ENCODE measurements at regions not wholly inside any gene's neighbourhood (a gene's known extent, or its start where the extent isn't known, plus 50 kb on each side); places are given as distances from the start of the nearest gene placed in this dataset.

DNA sequence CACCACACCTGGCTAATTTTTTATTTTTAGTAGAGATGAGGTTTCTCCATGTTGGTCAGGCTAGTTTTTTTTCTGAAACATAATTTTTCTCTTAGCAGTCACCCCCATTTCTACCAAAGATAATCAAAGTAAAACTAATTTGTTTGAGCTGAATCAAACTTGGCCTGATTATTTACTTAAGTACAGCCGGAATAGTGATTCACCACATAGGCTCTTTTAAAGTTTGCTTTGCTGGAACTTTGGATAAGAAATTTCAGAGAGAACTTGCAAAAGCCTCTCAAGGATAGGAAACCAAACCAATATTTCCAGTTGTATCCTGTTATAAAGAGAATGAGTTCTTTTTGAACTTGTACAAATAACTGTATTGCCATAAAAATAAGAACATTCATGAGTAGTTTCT is 105.0 kb upstream of the SYNCRIP start:
- TF ChIP-seq, protein P1, sequence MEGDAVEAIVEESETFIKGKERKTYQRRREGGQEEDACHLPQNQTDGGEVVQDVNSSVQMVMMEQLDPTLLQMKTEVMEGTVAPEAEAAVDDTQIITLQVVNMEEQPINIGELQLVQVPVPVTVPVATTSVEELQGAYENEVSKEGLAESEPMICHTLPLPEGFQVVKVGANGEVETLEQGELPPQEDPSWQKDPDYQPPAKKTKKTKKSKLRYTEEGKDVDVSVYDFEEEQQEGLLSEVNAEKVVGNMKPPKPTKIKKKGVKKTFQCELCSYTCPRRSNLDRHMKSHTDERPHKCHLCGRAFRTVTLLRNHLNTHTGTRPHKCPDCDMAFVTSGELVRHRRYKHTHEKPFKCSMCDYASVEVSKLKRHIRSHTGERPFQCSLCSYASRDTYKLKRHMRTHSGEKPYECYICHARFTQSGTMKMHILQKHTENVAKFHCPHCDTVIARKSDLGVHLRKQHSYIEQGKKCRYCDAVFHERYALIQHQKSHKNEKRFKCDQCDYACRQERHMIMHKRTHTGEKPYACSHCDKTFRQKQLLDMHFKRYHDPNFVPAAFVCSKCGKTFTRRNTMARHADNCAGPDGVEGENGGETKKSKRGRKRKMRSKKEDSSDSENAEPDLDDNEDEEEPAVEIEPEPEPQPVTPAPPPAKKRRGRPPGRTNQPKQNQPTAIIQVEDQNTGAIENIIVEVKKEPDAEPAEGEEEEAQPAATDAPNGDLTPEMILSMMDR (conservative IDR thresholded peaks at IDR 0.05), result no peak
- H4K91ac ChIP-seq (ENCODE audit: insufficient read length, low read depth, low read length), result no peak overlapping the region
- no peak overlapping the region for H3K18ac ChIP-seq (ENCODE audit: insufficient read length, low read depth, low read length)
- no peak overlapping the region for H3K56ac ChIP-seq (ENCODE audit: insufficient read length, low read depth, low read length)
- peaks cover 2 to 7% of the 10 kb centered on the region in 2 experiments; a peak in 3 of 4 replicates for H3K4me1 Mint-ChIP-seq
- H3K4ac ChIP-seq (ENCODE audit: low read depth, low read length), result no peak overlapping the region
- H4K5ac ChIP-seq (ENCODE audit: insufficient read length, low read depth, low read length), result no peak overlapping the region
- H2AFZ ChIP-seq (ENCODE audit: low read length), result no peak overlapping the region
- no CpG with 5 or more reads among the region's 1 CpG for WGBS (ENCODE audit: extremely low coverage, insufficient read length, low lambda C conversion rate)
- DNase-seq, result no peak
- H3K27me3 Mint-ChIP-seq (ENCODE audit: low read depth), result no peaks in the 10 kb centered on the region
- peaks cover 17 to 18% of the 10 kb centered on the region in 2 experiments; a peak in 4 of 5 replicates for H3K9me3 Mint-ChIP-seq
- H3K27ac ChIP-seq (ENCODE audit: insufficient read length, low read depth, low read length), result no peak overlapping the region
- H3K9me3 ChIP-seq (ENCODE audit: control insufficient read depth, low read depth, low read length), result no peaks in the 10 kb centered on the region
- no peak overlapping the region for H3K27ac Mint-ChIP-seq
- H2BK15ac ChIP-seq (ENCODE audit: low read depth, low read length), result no peak overlapping the region
- no peaks in the 10 kb centered on the region for H3K23me2 ChIP-seq (ENCODE audit: insufficient read length, low read depth, low read length, poor library complexity, severe bottlenecking)
- no peaks in the 10 kb centered on the region for H3K79me2 ChIP-seq (ENCODE audit: insufficient read depth, low read length)
- H2BK120ac ChIP-seq (ENCODE audit: low read depth, low read length, poor library complexity, severe bottlenecking), result no peak overlapping the region
- no peak overlapping the region for H3T11ph ChIP-seq (ENCODE audit: low read length)
- no peak overlapping the region for H2BK20ac ChIP-seq (ENCODE audit: low read depth, low read length, poor library complexity, severe bottlenecking)
- H3K79me1 ChIP-seq (ENCODE audit: insufficient read depth, low read depth, low read length, poor library complexity, severe bottlenecking), result no peaks in the 10 kb centered on the region
- no peak overlapping the region for H3K23ac ChIP-seq (ENCODE audit: insufficient read length, low read depth, low read length)
- H4K20me1 ChIP-seq (ENCODE audit: control insufficient read depth, insufficient read depth, insufficient read length), result no peaks in the 10 kb centered on the region
- H3K4me1 ChIP-seq (ENCODE audit: insufficient read depth, low read length), result no peaks in the 10 kb centered on the region; the same call in 1 of the 2 replicates
- no peak overlapping the region for H3K14ac ChIP-seq (ENCODE audit: insufficient read depth, low read length)
- H3K4me3 Mint-ChIP-seq, result no peak overlapping the region
- H2BK12ac ChIP-seq (ENCODE audit: insufficient read length, low read depth, low read length), result no peak overlapping the region
- H3K9ac ChIP-seq (ENCODE audit: extremely low read depth, insufficient read length, low read length), result no peak overlapping the region
- no peak overlapping the region for H2BK5ac ChIP-seq (ENCODE audit: insufficient read length, low read length)
- no peak overlapping the region for H2AK5ac ChIP-seq (ENCODE audit: insufficient read length, low read length)
- H3K27me3 ChIP-seq (ENCODE audit: insufficient read depth, low read length), result no peaks in the 10 kb centered on the region
- H3K36me3 Mint-ChIP-seq (ENCODE audit: insufficient read depth in 1 of 3, low read depth in 3 of 3), result peaks cover 0 to 7% (median 0%) of the 10 kb centered on the region in 3 experiments; a peak in 4 of 7 replicates
- no peak overlapping the region for H4K8ac ChIP-seq (replicated peaks; ENCODE audit: insufficient read length, low read depth, low read length)
- no peak overlapping the region for H3K4me2 ChIP-seq (ENCODE audit: insufficient read depth, insufficient read length, low read length)
